ENCODE measurements at regions not wholly inside any gene's neighbourhood (a gene's known extent, or its start where the extent isn't known, plus 50 kb on each side); places are given as distances from the start of the nearest gene placed in this dataset.

DNA sequence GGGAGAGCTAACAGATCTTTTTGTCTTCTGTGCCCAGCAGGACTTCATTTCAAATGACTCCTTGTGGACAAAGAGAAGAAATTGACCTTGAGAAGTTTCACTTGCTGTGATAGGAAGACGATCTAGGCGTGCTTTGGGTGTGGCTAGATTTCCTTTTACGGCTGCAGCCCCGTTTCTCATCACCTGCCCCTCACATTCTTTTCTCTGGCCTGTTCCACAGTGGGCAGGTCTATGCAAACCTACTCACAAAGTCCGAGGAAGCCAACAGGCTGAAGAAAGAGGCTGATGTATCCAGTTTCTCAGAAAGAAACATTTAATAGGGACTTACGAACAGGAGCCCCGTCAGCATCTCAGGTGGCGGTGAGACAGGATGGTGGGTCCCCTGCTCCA is 231.8 kb downstream of the FGF9 start:
- Histone ChIP-seq H3K27me3 (ENCODE audit: insufficient read depth, low read length, poor library complexity) (no peaks in the 10 kb centered on the region), H3K23ac (ENCODE audit: low read length) (no peak overlapping the region), H3K9ac (ENCODE audit: low read length) (no peak overlapping the region), H3K56ac (ENCODE audit: low read length) (no peak overlapping the region), H3K18ac (ENCODE audit: low read length) (no peak overlapping the region), H3K27ac (ENCODE audit: low read depth, low read length) (no peak overlapping the region), H3K4me1 (ENCODE audit: control insufficient read depth, low read depth, low read length) (no peaks in the 10 kb centered on the region), H4K5ac (ENCODE audit: low read length) (no peak overlapping the region), H3K79me2 (ENCODE audit: control insufficient read depth, insufficient read depth, low read length) (no peaks in the 10 kb centered on the region), H2AK5ac (ENCODE audit: low read length) (no peak overlapping the region), H2BK5ac (ENCODE audit: low read length) (no peak overlapping the region), H3K36me3 (ENCODE audit: control insufficient read depth, insufficient read depth, low read length) (no peaks in the 10 kb centered on the region), H4K8ac (ENCODE audit: low read depth, low read length) (no peak overlapping the region), H3K4me3 (ENCODE audit: low read length) (no peak overlapping the region), H2BK120ac (ENCODE audit: low read depth, low read length) (no peak overlapping the region), H3K79me1 (ENCODE audit: low read length) (no peaks in the 10 kb centered on the region), H3K4ac (ENCODE audit: low read depth, low read length) (no peak overlapping the region), H2BK15ac (replicated peaks; ENCODE audit: low read depth) (no peak overlapping the region), H3K4me2 (ENCODE audit: low read length) (no peak overlapping the region)
- DNase-seq = no peak
- no CpG with 5 or more reads among the region's 8 CpGs for WGBS (ENCODE audit: extremely low coverage, insufficient coverage, low lambda C conversion rate)

DNA sequence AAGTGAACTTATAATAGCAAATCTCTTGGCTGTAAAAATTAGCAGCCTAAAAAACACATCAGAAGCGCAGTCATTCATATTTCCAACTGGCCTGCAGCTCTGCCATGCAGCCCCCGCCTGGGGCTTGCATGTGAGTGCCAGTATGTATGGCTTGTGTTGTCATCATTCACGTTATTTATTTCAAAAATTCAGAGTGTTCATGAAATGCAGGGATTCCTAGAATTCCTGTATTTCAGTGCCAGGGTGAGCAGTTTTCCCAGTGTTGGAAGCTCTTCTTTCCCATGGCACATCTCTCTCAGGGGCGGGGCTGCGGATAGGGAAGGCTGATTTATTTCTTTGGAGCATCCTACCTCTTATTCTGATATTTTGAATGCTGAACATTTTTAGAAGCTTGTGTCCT is 234.6 kb downstream of the FGF9 start:
- no peak overlapping the region for H4K8ac ChIP-seq (ENCODE audit: low read depth, low read length)
- no peak overlapping the region for H3K4ac ChIP-seq (ENCODE audit: low read depth, low read length)
- H2AK5ac ChIP-seq (ENCODE audit: low read length) = no peak overlapping the region
- DNase-seq = no peak
- WGBS (ENCODE audit: extremely low coverage, insufficient coverage, low lambda C conversion rate) = no CpG with 5 or more reads among the region's 5 CpGs
- H3K4me2 ChIP-seq (ENCODE audit: low read length) = no peak overlapping the region
- no peak overlapping the region for H2BK120ac ChIP-seq (ENCODE audit: low read depth, low read length)
- H3K18ac ChIP-seq (ENCODE audit: low read length) = no peak overlapping the region
- no peak overlapping the region for H2BK15ac ChIP-seq (replicated peaks; ENCODE audit: low read depth)
- H3K27me3 ChIP-seq (ENCODE audit: insufficient read depth, low read length, poor library complexity) = no peaks in the 10 kb centered on the region
- no peaks in the 10 kb centered on the region for H3K4me1 ChIP-seq (ENCODE audit: control insufficient read depth, low read depth, low read length)
- H2BK5ac ChIP-seq (ENCODE audit: low read length) = no peak overlapping the region
- H4K5ac ChIP-seq (ENCODE audit: low read length) = no peak overlapping the region
- H3K56ac ChIP-seq (ENCODE audit: low read length) = no peak overlapping the region
- no peaks in the 10 kb centered on the region for H3K79me2 ChIP-seq (ENCODE audit: control insufficient read depth, insufficient read depth, low read length)
- no peaks in the 10 kb centered on the region for H3K79me1 ChIP-seq (ENCODE audit: low read length)
- no peak overlapping the region for H3K27ac ChIP-seq (ENCODE audit: low read depth, low read length)
- no peak overlapping the region for H3K9ac ChIP-seq (ENCODE audit: low read length)
- H3K36me3 ChIP-seq (ENCODE audit: control insufficient read depth, insufficient read depth, low read length) = no peaks in the 10 kb centered on the region
- no peak overlapping the region for H3K4me3 ChIP-seq (ENCODE audit: low read length)
- H3K23ac ChIP-seq (ENCODE audit: low read length) = no peak overlapping the region

DNA sequence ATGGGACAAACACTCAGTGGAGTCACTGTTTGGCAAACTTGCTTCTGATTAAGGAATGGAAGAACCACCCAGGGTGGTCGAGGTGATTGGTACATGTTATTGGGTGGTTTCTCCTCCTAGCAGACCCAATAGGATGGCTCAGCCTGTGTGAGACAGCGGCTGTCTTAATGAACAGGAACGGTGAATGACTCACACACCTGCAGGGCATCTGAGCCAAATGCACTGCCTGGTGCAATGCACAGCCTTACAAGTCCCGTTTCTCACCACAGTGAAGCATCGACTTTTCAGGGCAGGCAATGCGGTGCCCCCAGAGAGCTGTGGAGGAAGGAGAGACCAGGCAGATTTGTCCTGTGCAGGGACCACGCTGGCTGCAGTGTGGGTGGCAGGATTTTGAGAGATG is 238.5 kb downstream of the FGF9 start:
- no peak overlapping the region for H3K4me2 ChIP-seq (ENCODE audit: low read length)
- H2AK5ac ChIP-seq (ENCODE audit: low read length) = no peak overlapping the region
- no peak overlapping the region for H3K9ac ChIP-seq (ENCODE audit: low read length)
- H3K79me2 ChIP-seq (ENCODE audit: control insufficient read depth, insufficient read depth, low read length) = no peaks in the 10 kb centered on the region
- H3K36me3 ChIP-seq (ENCODE audit: control insufficient read depth, insufficient read depth, low read length) = no peaks in the 10 kb centered on the region
- no peaks in the 10 kb centered on the region for H3K4me1 ChIP-seq (ENCODE audit: control insufficient read depth, low read depth, low read length)
- no peak overlapping the region for H3K18ac ChIP-seq (ENCODE audit: low read length)
- no CpG with 5 or more reads among the region's 7 CpGs for WGBS (ENCODE audit: extremely low coverage, insufficient coverage, low lambda C conversion rate)
- no peak overlapping the region for H4K8ac ChIP-seq (ENCODE audit: low read depth, low read length)
- no peak overlapping the region for H2BK120ac ChIP-seq (ENCODE audit: low read depth, low read length)
- H2BK15ac ChIP-seq (replicated peaks; ENCODE audit: low read depth) = no peak overlapping the region
- H3K27me3 ChIP-seq (ENCODE audit: insufficient read depth, low read length, poor library complexity) = no peaks in the 10 kb centered on the region
- H3K79me1 ChIP-seq (ENCODE audit: low read length) = no peaks in the 10 kb centered on the region
- no peak overlapping the region for H4K5ac ChIP-seq (ENCODE audit: low read length)
- H3K4me3 ChIP-seq (ENCODE audit: low read length) = no peak overlapping the region
- H3K27ac ChIP-seq (ENCODE audit: low read depth, low read length) = no peak overlapping the region
- no peak overlapping the region for H2BK5ac ChIP-seq (ENCODE audit: low read length)
- H3K23ac ChIP-seq (ENCODE audit: low read length) = no peak overlapping the region
- no peak overlapping the region for H3K56ac ChIP-seq (ENCODE audit: low read length)
- H3K4ac ChIP-seq (ENCODE audit: low read depth, low read length) = no peak overlapping the region
- peak; percentile 26 for DNase-seq

DNA sequence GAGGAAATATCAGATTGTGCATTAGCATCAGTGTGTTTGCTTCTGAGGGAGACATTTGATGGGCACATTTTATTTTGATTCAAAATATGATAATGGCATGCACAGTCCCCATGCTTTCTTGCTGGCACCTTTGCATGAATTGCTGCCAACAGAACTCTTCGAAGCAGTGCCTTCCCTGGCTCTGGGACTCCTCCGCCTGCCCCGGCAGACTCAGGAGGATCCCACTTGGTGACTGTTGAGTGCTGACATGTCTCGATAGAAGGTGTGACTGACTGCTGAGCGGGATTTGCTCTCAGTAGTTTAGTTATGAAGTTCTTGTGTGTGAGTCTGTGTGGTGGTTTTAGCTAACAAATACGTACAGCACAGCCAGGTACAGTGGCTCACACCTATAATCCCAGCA is 239.7 kb downstream of the FGF9 start:
- H4K5ac ChIP-seq (ENCODE audit: low read length) = no peak overlapping the region
- no peak overlapping the region for H3K4me3 ChIP-seq (ENCODE audit: low read length)
- no peak overlapping the region for H3K56ac ChIP-seq (ENCODE audit: low read length)
- H3K27me3 ChIP-seq (ENCODE audit: insufficient read depth, low read length, poor library complexity) = no peaks in the 10 kb centered on the region
- H2BK120ac ChIP-seq (ENCODE audit: low read depth, low read length) = no peak overlapping the region
- H3K4me2 ChIP-seq (ENCODE audit: low read length) = no peak overlapping the region
- no peaks in the 10 kb centered on the region for H3K4me1 ChIP-seq (ENCODE audit: control insufficient read depth, low read depth, low read length)
- H3K18ac ChIP-seq (ENCODE audit: low read length) = no peak overlapping the region
- H3K79me2 ChIP-seq (ENCODE audit: control insufficient read depth, insufficient read depth, low read length) = no peaks in the 10 kb centered on the region
- no peak overlapping the region for H3K9ac ChIP-seq (ENCODE audit: low read length)
- no peak overlapping the region for H2AK5ac ChIP-seq (ENCODE audit: low read length)
- H3K4ac ChIP-seq (ENCODE audit: low read depth, low read length) = no peak overlapping the region
- H3K36me3 ChIP-seq (ENCODE audit: control insufficient read depth, insufficient read depth, low read length) = no peaks in the 10 kb centered on the region
- H2BK15ac ChIP-seq (replicated peaks; ENCODE audit: low read depth) = no peak overlapping the region
- no peak overlapping the region for H3K23ac ChIP-seq (ENCODE audit: low read length)
- DNase-seq = no peak
- no peak overlapping the region for H2BK5ac ChIP-seq (ENCODE audit: low read length)
- no peak overlapping the region for H3K27ac ChIP-seq (ENCODE audit: low read depth, low read length)
- no CpG with 5 or more reads among the region's 6 CpGs for whole genome bisulfite sequencing (ENCODE audit: extremely low coverage, insufficient coverage, low lambda C conversion rate)
- no peaks in the 10 kb centered on the region for H3K79me1 ChIP-seq (ENCODE audit: low read length)
- no peak overlapping the region for H4K8ac ChIP-seq (ENCODE audit: low read depth, low read length)

DNA sequence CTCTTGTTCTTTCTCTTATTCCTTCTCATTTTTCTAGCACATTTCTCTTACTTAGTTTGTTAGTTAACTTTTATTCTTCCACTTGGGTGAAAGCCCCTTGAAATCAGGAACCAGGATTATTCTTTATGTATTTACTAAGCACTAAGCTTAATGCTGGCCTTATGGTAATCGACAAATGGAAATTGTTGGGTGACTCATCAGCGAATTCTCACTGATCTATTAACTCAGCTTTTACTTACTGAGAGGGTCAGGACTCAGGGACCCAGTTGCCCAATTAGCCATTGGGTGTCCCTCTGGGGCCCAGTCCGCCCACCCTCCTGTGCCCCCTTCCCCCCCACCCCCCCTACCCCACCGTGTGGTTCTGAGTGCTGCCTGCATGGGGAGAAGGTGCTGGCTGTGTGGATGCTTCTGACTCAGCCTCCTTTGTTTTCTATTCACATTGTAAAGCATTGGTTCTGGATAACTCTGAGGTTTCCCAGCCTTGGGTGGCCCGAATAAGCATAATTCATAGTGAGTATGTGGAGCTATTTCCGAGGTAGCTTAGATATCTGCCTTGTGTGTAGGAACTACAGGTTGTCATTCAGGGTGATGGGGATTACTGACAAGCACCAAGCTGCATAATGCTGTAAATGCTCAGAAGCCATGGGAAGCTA is 240.9 kb downstream of the FGF9 start:
- Histone ChIP-seq H2AK5ac (ENCODE audit: low read length) (no peak overlapping the region), H3K4ac (ENCODE audit: low read depth, low read length) (no peak overlapping the region), H2BK15ac (replicated peaks; ENCODE audit: low read depth) (no peak overlapping the region), H3K9ac (ENCODE audit: low read length) (no peak overlapping the region), H3K36me3 (ENCODE audit: control insufficient read depth, insufficient read depth, low read length) (no peaks in the 10 kb centered on the region), H3K4me1 (ENCODE audit: control insufficient read depth, low read depth, low read length) (no peaks in the 10 kb centered on the region), H3K23ac (ENCODE audit: low read length) (no peak overlapping the region), H4K5ac (ENCODE audit: low read length) (no peak overlapping the region), H3K56ac (ENCODE audit: low read length) (no peak overlapping the region), H3K27ac (ENCODE audit: low read depth, low read length) (no peak overlapping the region), H4K8ac (ENCODE audit: low read depth, low read length) (no peak overlapping the region), H2BK5ac (ENCODE audit: low read length) (no peak overlapping the region), H3K4me3 (ENCODE audit: low read length) (no peak overlapping the region), H2BK120ac (ENCODE audit: low read depth, low read length) (no peak overlapping the region), H3K4me2 (ENCODE audit: low read length) (no peak overlapping the region), H3K79me1 (ENCODE audit: low read length) (no peaks in the 10 kb centered on the region), H3K79me2 (ENCODE audit: control insufficient read depth, insufficient read depth, low read length) (no peaks in the 10 kb centered on the region), H3K27me3 (ENCODE audit: insufficient read depth, low read length, poor library complexity) (no peaks in the 10 kb centered on the region), H3K18ac (ENCODE audit: low read length) (no peak overlapping the region)
- WGBS (ENCODE audit: extremely low coverage, insufficient coverage, low lambda C conversion rate) = no CpG with 5 or more reads among the region's 6 CpGs
- peak; percentile 55 for DNase-seq

DNA sequence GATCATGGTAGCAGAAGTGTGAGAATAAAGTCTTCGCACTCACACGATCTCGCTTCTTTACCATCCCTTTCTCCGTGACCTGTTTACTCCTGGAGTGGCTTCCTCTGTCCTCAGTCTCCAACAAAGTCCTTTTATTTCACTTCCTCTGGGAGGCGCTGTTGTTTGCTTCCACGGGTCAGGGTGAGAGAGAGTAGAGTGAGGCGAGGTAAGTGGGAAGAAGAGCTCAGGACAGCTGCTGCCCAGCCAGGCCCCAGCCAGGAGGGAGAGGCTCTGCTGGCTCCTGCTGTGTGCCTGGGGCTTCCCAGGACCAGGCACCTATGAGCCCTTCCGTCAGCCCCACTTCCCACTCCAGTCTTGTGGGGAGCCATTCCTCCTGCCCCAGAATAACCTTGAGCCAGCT is 242.1 kb downstream of the FGF9 start:
- Histone ChIP-seq H3K4me3 (ENCODE audit: low read length) (no peak overlapping the region), H3K79me2 (ENCODE audit: control insufficient read depth, insufficient read depth, low read length) (no peaks in the 10 kb centered on the region), H2BK15ac (replicated peaks; ENCODE audit: low read depth) (no peak overlapping the region), H3K4me1 (ENCODE audit: control insufficient read depth, low read depth, low read length) (no peaks in the 10 kb centered on the region), H2AK5ac (ENCODE audit: low read length) (no peak overlapping the region), H2BK5ac (ENCODE audit: low read length) (no peak overlapping the region), H3K9ac (ENCODE audit: low read length) (no peak overlapping the region), H3K56ac (ENCODE audit: low read length) (no peak overlapping the region), H3K18ac (ENCODE audit: low read length) (no peak overlapping the region), H3K36me3 (ENCODE audit: control insufficient read depth, insufficient read depth, low read length) (no peaks in the 10 kb centered on the region), H3K79me1 (ENCODE audit: low read length) (no peaks in the 10 kb centered on the region), H3K27ac (ENCODE audit: low read depth, low read length) (no peak overlapping the region), H3K27me3 (ENCODE audit: insufficient read depth, low read length, poor library complexity) (no peaks in the 10 kb centered on the region), H2BK120ac (ENCODE audit: low read depth, low read length) (no peak overlapping the region), H4K8ac (ENCODE audit: low read depth, low read length) (no peak overlapping the region), H3K4ac (ENCODE audit: low read depth, low read length) (no peak overlapping the region), H4K5ac (ENCODE audit: low read length) (no peak overlapping the region), H3K23ac (ENCODE audit: low read length) (no peak overlapping the region), H3K4me2 (ENCODE audit: low read length) (no peak overlapping the region)
- no CpG with 5 or more reads among the region's 8 CpGs for WGBS (ENCODE audit: extremely low coverage, insufficient coverage, low lambda C conversion rate)
- peak; percentile 84 for DNase-seq
